ENCODE measurements at regions not wholly inside any gene's neighbourhood (a gene's known extent, or its start where the extent isn't known, plus 50 kb on each side); places are given as distances from the start of the nearest gene placed in this dataset.

- no peak for DNase-seq
Observed at GRCh38 chr1:76764638-76765454, 102.4 kb upstream of the ST6GALNAC5 start.

- DNase-seq, result no peak
Observed at GRCh38 chr1:76766381-76766780, 100.9 kb upstream of the ST6GALNAC5 start.

- DNase-seq, result no peak
Observed at GRCh38 chr1:76769911-76770310, 97.4 kb upstream of the ST6GALNAC5 start.

GRCh38 chr1:76770979-76771378, 96.3 kb upstream of the ST6GALNAC5 start:
- no peak for DNase-seq

- no peak for DNase-seq
Observed at GRCh38 chr1:76781447-76781846, 85.8 kb upstream of the ST6GALNAC5 start.

GRCh38 chr1:76782809-76783208, 84.5 kb upstream of the ST6GALNAC5 start:
- no peak for DNase-seq

- no peak for DNase-seq
Observed at GRCh38 chr1:76784502-76784901, 82.8 kb upstream of the ST6GALNAC5 start.

- no peak for DNase-seq
Observed at GRCh38 chr1:76786222-76786621, 81.1 kb upstream of the ST6GALNAC5 start.

GRCh38 chr1:76793594-76793993, 73.7 kb upstream of the ST6GALNAC5 start:
- DNase-seq, result no peak

GRCh38 chr1:76799700-76800099, 67.6 kb upstream of the ST6GALNAC5 start:
- no peak for DNase-seq

GRCh38 chr1:76802094-76802493, 65.2 kb upstream of the ST6GALNAC5 start:
- DNase-seq, result no peak

- no peak for DNase-seq
Observed at GRCh38 chr1:76807543-76808260, 59.6 kb upstream of the ST6GALNAC5 start.
